ENCODE measurements at regions not wholly inside any gene's neighbourhood (a gene's known extent, or its start where the extent isn't known, plus 50 kb on each side); places are given as distances from the start of the nearest gene placed in this dataset.

DNA sequence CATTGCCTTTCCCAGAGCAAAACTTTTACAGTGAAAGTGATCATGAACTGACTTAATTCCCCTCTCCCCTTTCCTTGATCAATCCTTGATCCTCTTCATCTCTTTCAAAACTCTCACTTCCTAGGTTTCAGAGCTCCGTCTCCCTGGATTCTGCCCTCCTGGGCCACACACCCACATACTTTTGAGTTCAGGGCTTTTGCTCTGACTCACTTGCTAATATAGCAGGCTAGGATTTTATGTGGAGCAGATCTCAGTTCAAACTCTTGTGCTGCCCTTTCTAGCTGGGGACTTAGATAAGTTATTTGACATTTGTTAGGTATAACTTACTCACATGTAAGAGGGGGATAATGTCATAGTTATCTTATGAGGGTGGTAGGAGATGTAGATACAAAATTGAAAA is 109.1 kb upstream of the MLIP start:
- TF ChIP-seq CTCF (IDR thresholded peaks at IDR 0.05; ENCODE audit: control insufficient read depth, insufficient read depth, low read depth, low read length, missing control alignments), result no peak
- DNase-seq (ENCODE audit: low read depth), result no peak
- no peak overlapping the region for H3K4me3 ChIP-seq (ENCODE audit: control insufficient read depth, low read depth, low read length)

- no peak for TF ChIP-seq CTCF (IDR thresholded peaks at IDR 0.05; ENCODE audit: control insufficient read depth, insufficient read depth, low read depth, low read length, missing control alignments)
- no peak for DNase-seq (ENCODE audit: low read depth)
- no peak overlapping the region for H3K4me3 ChIP-seq (ENCODE audit: control insufficient read depth, low read depth, low read length)
Observed at GRCh38 chr6:54003316-54003715, 107.9 kb upstream of the MLIP start.

GRCh38 chr6:54008589-54008988 is 102.7 kb upstream of the MLIP start:
- no peak overlapping the region for H3K4me3 ChIP-seq (ENCODE audit: control insufficient read depth, low read depth, low read length)
- no peak for DNase-seq (ENCODE audit: low read depth)
- no peak for TF ChIP-seq CTCF (IDR thresholded peaks at IDR 0.05; ENCODE audit: control insufficient read depth, insufficient read depth, low read depth, low read length, missing control alignments)

DNA sequence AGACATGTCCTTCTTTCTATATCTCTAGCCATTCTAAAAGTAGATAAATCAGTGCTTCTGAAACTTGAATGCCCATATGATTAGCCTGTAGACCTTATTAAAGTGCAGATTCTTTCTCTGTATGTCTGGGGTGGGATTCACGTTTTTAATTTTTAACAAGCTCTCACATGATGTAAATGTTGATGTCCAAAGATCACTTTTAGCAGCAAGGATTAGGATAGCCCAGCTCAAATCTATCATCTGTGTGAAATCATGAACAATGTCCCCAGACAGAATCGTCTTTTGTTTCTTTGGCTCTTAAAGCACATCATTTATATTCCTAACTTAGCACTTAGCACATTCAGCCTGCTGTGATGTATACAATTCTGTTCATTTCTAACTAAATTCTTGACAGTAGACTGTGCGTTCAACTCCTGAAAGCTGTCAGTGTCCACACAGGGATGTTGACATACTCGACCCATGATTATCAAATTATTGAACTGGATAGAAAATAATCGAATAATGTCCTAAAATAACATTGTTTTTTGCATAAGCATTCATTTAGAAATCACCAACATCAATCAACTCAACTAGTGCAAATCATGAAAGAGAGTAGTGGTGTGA is 102.1 kb upstream of the MLIP start:
- H3K4me3 ChIP-seq (ENCODE audit: control insufficient read depth, low read depth, low read length), result no peak overlapping the region
- no peak for TF ChIP-seq CTCF (IDR thresholded peaks at IDR 0.05; ENCODE audit: control insufficient read depth, insufficient read depth, low read depth, low read length, missing control alignments)
- DNase-seq (ENCODE audit: low read depth), result no peak

DNA sequence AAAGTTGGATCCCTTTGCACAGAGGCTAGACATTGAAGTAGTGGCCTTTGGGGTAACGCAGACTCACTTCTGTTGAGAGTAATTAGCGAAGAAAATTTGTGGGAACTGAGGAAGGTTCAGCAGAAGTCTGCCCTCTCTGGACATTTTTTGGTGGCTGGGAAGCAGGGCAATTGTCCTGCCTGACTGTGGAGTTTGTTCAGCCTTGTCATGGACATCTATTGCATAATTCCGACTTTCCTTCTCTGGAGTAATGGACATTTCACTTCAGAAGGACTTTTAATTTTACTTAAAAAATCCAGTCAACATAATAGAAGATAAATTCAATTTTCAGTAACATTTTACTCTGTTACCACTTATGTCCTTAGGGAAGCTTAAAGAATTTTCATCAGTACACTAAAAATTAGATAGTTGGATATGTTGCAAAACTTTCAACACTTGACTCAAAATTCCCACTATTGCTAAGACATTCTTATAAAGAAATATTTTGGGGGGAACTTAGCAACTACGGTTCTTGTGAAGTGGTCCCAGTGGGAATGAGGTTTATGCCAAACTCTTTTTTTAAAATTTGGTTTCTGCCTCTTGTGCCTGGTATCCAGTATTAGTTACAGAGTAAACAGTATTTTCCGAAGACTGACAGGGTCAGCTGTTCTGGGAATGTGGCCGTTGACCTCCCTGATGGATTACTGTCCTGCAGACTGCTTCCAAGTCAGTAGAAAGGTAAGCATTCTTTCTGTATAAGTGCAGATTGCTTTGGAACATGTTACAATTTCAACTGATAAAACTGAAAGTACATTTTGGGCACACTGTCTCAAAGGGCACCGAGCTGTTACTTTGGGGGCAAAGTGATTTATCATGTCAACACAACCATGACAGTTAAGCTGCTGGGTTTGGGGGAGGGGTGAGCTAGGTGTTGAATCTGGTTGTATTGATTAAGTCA is 100.6 kb upstream of the MLIP start:
- H3K4me3 ChIP-seq (ENCODE audit: control insufficient read depth, low read depth, low read length), result no peak overlapping the region
- TF ChIP-seq CTCF (IDR thresholded peaks at IDR 0.05; ENCODE audit: control insufficient read depth, insufficient read depth, low read depth, low read length, missing control alignments), result no peak
- DNase-seq (ENCODE audit: low read depth), result no peak

- DNase-seq (ENCODE audit: low read depth), result no peak
- H3K4me3 ChIP-seq (ENCODE audit: control insufficient read depth, low read depth, low read length), result no peak overlapping the region
Observed at GRCh38 chr6:54011277-54011648, 100.0 kb upstream of the MLIP start.

More at GRCh38 chr6:54011277-54011648, 100.0 kb upstream of the MLIP start:
- TF ChIP-seq CTCF (IDR thresholded peaks at IDR 0.05; ENCODE audit: control insufficient read depth, insufficient read depth, low read depth, low read length, missing control alignments), result no peak
